GM12872 (cell line): ENCODE measurements at regions not wholly inside any gene's neighbourhood (a gene's known extent, or its start where the extent isn't known, plus 50 kb on each side); places are given as distances from the start of the nearest gene placed in this dataset.

Experiments
- TF ChIP-seq, protein P1 (sequence below): IDR thresholded peaks from 3 replicates; pipeline ENCODE4 v1.5.1; 2011; ENCODE audit warnings: low read depth, mild to moderate bottlenecking, low read length, moderate library complexity; ENCODE audit not compliant: insufficient read depth

DNA sequence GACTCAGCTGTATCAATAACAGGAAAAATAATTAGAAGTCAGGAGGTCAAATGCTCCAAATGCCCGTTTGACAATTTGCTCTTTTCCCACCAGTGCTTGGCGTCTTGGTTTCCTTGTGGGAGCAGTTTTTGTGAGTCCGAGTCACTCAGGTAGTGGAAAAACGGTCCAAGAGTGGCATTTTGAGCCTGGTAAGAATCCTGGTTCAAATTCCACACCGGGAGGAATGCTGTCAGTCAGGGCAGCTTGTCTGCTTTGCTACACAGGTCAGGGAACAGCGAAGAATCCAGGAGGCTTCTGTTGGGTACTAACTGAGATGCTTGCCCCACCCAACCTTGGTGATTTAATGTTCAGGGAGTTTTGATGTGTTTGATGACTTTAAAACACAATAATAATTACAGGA lies 209.5 kb downstream of the HERPUD2 start:
- TF ChIP-seq, protein P1, sequence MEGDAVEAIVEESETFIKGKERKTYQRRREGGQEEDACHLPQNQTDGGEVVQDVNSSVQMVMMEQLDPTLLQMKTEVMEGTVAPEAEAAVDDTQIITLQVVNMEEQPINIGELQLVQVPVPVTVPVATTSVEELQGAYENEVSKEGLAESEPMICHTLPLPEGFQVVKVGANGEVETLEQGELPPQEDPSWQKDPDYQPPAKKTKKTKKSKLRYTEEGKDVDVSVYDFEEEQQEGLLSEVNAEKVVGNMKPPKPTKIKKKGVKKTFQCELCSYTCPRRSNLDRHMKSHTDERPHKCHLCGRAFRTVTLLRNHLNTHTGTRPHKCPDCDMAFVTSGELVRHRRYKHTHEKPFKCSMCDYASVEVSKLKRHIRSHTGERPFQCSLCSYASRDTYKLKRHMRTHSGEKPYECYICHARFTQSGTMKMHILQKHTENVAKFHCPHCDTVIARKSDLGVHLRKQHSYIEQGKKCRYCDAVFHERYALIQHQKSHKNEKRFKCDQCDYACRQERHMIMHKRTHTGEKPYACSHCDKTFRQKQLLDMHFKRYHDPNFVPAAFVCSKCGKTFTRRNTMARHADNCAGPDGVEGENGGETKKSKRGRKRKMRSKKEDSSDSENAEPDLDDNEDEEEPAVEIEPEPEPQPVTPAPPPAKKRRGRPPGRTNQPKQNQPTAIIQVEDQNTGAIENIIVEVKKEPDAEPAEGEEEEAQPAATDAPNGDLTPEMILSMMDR: no peak

DNA sequence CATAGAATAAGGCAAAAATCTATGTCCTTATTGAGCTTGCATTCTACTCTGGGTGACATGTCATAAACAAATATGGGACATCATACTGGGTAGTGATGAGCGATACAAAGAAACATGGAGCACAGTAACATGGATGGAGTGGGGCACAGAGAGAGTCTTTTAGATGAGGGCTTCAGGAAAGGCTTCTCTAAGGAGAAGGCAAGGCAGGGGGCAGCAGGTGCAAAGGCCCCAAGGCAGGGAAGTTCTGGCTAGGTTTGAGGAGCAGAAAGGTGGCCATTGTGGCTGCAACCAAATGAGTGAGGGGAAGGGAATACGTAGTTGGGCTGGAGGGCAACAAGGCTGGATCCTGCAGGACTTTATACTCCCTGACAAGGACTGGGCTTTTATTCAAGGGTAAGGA lies 211.4 kb downstream of the HERPUD2 start:
- TF ChIP-seq, protein P1: no peak

DNA sequence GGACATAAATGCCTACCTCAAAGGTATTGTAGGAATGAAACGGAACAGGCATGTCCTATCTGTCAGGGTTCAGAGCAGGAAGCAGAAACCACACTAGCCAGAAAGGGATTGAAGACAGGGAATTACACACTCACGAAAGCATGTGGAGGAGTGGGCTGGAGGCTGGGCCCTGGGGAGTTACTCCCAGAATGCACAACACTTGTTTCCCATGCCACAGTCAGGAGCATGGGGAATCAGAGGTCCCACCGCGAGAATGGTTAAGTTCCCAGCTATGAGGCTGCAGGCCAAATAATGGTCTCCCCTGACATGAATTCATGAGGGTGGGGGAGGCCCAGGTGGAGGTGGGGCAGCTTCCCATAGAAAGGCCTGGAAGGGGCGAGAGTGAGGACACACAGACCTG lies 212.7 kb downstream of the HERPUD2 start:
- TF ChIP-seq, protein P1: no peak

DNA sequence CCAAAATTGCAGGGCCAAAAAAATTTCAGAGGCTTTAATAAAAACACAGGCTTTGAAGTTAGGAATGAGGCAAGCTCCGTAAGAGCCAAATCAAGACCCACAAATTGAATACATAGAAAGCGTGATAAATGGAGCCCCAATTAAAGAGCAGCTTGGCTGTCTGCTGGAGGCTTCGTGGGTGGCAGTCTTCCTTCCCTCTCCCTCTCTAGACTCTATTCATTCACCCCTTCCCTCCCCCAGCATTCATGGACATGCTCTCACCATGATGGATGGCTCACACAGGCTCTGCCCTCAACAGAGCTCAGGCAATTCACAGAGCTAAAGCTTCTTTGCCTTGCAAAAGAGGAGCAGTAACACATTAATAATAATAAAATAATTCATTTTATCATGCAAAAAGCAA lies 214.1 kb downstream of the HERPUD2 start:
- TF ChIP-seq, protein P1: no peak

DNA sequence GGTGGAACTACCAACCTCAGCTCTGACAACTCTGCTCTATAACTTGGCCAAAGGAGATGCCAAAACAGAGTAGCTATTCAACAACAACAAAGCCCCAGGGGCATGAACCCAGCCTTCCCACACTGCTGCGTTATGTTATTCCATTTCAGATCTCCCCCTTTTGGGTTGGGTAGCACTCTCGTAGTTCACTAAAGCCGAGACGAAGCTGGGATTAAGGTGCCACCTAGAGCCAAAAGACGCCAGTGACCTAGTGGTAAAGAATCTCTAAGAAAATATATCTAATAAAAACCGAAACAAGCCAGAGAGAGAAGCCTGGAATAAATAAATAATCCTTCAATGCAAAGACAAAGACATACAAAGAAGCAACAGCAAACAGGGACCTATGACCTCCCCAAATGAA lies 217.3 kb downstream of the HERPUD2 start:
- TF ChIP-seq, protein P1: no peak

DNA sequence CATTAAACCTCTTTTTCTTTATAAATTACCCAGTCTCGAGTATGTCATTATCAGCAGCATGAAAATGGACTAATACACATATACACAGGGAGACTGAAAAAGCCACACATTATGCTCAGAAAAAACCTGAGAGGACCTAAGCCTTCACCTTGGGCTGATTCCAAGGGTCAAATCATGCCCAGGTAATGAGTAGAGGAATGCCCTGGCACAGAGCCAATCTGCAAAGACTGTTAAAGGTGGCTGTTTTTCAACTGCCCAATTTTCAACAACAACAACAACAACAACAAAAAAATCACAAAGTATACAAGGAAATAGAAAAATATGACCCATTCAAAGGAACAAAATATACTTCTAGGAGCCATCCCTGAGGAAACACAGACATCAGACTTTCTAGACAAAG lies 220.2 kb upstream of the TBX20 start:
- TF ChIP-seq, protein P1: no peak

DNA sequence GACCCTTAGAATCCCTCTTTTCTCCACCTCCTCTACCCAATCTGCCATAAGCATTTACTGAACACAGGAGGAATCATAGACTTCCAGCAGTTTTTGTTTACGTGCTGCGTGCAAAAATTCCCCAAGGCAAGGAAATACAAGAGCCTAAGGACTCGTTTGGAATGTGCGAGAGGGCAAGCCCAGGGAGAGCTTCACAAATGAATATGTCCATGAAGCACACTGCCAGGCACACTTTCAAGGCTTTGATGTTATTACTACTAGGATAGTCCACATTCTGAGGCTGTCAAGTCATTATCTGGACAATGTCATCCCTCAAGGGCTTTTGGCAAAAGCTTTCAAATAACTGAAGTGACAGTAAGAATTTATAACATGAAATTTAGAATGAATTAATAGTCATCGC lies 214.7 kb upstream of the TBX20 start:
- TF ChIP-seq, protein P1: no peak
